Suprapubic skin (tissue), 4 donors: ENCODE measurements at regions not wholly inside any gene's neighbourhood (a gene's known extent, or its start where the extent isn't known, plus 50 kb on each side); places are given as distances from the start of the nearest gene placed in this dataset.

Experiments used
- DNase-seq, 2 donors: peaks; one replicate each; pipeline ENCODE4 v3.0.0-alpha.2; 2019; ENCODE audit warnings: low spot score in 2 of 2
- H3K27ac ChIP-seq: fragments of 200-600 bp; sonication (generic); one replicate; pipeline ENCODE4 v1.5.1; 2019
- H3K27me3 ChIP-seq: fragments of 200-600 bp; sonication (generic); one replicate; pipeline ENCODE4 v1.5.1; 2019
- H3K36me3 ChIP-seq: fragments of 200-600 bp; sonication (generic); one replicate; pipeline ENCODE4 v1.5.1; 2019
- H3K4me1 ChIP-seq: fragments of 200-600 bp; sonication (generic); one replicate; pipeline ENCODE4 v1.5.1; 2019
- H3K4me3 ChIP-seq: fragments of 200-600 bp; sonication (generic); one replicate; pipeline ENCODE4 v1.5.1; 2019; ENCODE audit warnings: mild to moderate bottlenecking
- H3K9me3 ChIP-seq: fragments of 200-600 bp; sonication (generic); one replicate; pipeline ENCODE4 v1.5.1; 2019
- EP300 ChIP-seq: sonication (generic); formaldehyde crosslinking; IDR thresholded peaks from one replicate; pipeline ENCODE4 v1.6.1; 2017; ENCODE audit warnings: antibody characterized with exemption
- POLR2A ChIP-seq, 2 donors: fragments of 450-650 bp; IDR thresholded peaks; one replicate each; pipeline ENCODE4 v1.6.1; 2017; ENCODE audit warnings: antibody characterized with exemption in 2 of 2, mild to moderate bottlenecking in 2 of 2, moderate library complexity in 2 of 2
- POLR2AphosphoS5 ChIP-seq, 3 donors: sonication (generic); formaldehyde crosslinking; IDR thresholded peaks; one replicate each; pipeline ENCODE4 v1.6.1; 2017; ENCODE audit warnings: antibody characterized with exemption in 3 of 3
- WGBS: methylation state at CpG from one replicate; pipeline ENCODE4 v1.1.5; 2018; 5-methylcytosine and 5-hydroxymethylcytosine counted together
- TF ChIP-seq, protein P1 (sequence below), 2 donors: fragments of 200-600 bp in 1 of 2; fragments of 450-650 bp in 1 of 2; sonication (generic) in 1 of 2; IDR thresholded peaks; one replicate each; pipeline ENCODE4 v1.5.1; 2016 to 2019; ENCODE audit warnings: antibody characterized with exemption in 2 of 2, mild to moderate bottlenecking in 1 of 2, moderate library complexity in 1 of 2

DNA sequence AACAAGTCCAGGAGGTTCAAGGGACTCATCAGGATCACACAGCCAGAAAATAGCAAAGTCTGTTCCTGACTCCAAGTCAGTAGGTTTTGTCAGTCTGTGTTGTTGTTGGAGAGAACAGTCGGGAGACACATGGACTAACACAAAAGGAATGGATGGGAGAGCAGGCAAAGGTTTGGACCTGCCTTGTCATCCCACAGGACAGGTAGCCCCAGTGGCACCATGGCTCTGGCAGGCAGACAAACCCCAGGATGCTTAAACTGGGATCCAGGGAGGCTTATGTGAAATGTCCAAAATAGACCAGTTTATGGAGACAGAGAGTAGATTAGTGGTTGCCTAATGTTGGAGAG is 201.6 kb upstream of the NAV2 start:
- no peak overlapping the region for H3K4me3 ChIP-seq
- no peaks in the 10 kb centered on the region for H3K36me3 ChIP-seq
- H3K27me3 ChIP-seq: peaks cover 8% of the 10 kb centered on the region
- TF ChIP-seq POLR2AphosphoS5 (IDR thresholded peaks at IDR 0.05) (no peak), EP300 (no peak), POLR2A (IDR thresholded peaks at IDR 0.05) (no peak)
- TF ChIP-seq, protein P1, sequence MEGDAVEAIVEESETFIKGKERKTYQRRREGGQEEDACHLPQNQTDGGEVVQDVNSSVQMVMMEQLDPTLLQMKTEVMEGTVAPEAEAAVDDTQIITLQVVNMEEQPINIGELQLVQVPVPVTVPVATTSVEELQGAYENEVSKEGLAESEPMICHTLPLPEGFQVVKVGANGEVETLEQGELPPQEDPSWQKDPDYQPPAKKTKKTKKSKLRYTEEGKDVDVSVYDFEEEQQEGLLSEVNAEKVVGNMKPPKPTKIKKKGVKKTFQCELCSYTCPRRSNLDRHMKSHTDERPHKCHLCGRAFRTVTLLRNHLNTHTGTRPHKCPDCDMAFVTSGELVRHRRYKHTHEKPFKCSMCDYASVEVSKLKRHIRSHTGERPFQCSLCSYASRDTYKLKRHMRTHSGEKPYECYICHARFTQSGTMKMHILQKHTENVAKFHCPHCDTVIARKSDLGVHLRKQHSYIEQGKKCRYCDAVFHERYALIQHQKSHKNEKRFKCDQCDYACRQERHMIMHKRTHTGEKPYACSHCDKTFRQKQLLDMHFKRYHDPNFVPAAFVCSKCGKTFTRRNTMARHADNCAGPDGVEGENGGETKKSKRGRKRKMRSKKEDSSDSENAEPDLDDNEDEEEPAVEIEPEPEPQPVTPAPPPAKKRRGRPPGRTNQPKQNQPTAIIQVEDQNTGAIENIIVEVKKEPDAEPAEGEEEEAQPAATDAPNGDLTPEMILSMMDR (IDR thresholded peaks at IDR 0.05): no peak
- no peaks in the 10 kb centered on the region for H3K9me3 ChIP-seq
- DNase-seq: no peak
- 41% methylated on average over 1 of the region's 1 CpG for WGBS
- H3K27ac ChIP-seq: no peak overlapping the region
- peaks cover 11% of the 10 kb centered on the region for H3K4me1 ChIP-seq

DNA sequence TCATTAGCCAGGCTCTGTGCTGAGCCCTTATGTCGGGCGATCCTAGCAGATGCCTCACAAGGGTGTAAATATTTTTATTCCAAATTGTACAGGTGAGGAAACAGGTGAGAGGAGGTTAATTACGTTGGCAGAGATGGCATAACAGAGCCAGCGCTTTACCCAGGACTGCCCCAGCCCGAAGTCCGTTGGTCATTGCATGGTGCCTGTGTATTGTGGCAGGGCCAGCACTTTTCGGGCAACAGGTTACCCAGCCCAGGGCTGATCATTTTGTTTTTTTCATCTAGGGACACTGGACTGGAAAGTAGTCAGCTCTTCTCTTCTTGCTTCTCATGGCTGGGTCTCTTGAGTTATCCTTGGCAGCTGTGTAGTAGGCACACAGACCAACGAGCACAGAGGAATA is 202.2 kb upstream of the NAV2 start:
- no peak for DNase-seq
- Histone ChIP-seq H3K4me1 (peaks cover 11% of the 10 kb centered on the region), H3K27me3 (peaks cover 8% of the 10 kb centered on the region), H3K27ac (no peak overlapping the region), H3K9me3 (no peaks in the 10 kb centered on the region), H3K36me3 (no peaks in the 10 kb centered on the region), H3K4me3 (no peak overlapping the region)
- TF ChIP-seq, protein P1 (IDR thresholded peaks at IDR 0.05): no peak
- TF ChIP-seq POLR2A (IDR thresholded peaks at IDR 0.05): no peak
- 73% methylated on average over 8 of the region's 8 CpGs for WGBS

DNA sequence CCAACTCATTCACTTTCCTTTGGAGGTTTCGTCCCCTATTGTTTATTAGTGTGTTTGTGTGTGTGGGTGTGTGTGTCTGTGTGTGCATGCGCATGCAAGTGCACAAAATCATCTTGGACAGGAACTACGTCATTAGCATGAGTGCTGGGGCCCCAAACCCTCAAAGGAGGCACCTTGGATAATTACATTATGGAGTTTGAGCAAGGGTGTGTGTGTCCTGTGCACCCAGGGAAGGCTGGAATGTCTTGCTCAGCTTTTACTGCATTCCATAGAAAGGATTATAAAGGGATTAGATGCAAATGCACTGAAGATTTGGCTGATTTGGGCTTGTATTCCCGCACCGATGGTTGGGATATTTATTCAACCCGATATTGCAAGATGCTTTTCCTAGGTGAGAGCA is 203.4 kb upstream of the NAV2 start:
- peaks cover 8% of the 10 kb centered on the region for H3K27me3 ChIP-seq
- H3K9me3 ChIP-seq: no peaks in the 10 kb centered on the region
- no peaks in the 10 kb centered on the region for H3K36me3 ChIP-seq
- no peak overlapping the region for H3K4me3 ChIP-seq
- WGBS: 81% methylated on average over 6 of the region's 6 CpGs
- no peak for DNase-seq
- TF ChIP-seq POLR2A (IDR thresholded peaks at IDR 0.05) (no peak), EP300 (no peak)
- peaks cover 11% of the 10 kb centered on the region for H3K4me1 ChIP-seq
- H3K27ac ChIP-seq: no peak overlapping the region

DNA sequence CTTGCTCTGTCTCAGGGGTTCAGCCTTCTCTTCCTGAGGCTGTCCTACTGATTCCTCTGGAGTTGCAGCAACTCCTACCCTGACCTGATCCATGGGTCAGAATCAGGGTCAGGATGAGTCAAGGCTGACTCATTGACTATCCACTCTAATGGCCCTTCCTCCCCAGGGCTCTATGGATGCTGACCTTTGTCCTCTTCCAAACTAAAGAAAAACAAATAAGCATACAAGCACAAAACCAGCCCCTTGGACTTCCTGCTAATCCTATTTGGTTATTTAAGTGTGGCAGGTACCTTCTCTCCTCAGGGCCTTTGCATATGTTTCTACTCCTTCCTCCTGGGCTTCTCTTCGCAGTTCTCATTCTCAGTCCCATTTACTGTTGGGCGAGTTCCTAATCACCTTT is 204.5 kb upstream of the NAV2 start:
- Histone ChIP-seq H3K27ac (no peak overlapping the region), H3K9me3 (no peaks in the 10 kb centered on the region), H3K4me3 (no peak overlapping the region), H3K36me3 (no peaks in the 10 kb centered on the region), H3K27me3 (peaks cover 8% of the 10 kb centered on the region), H3K4me1 (peaks cover 11% of the 10 kb centered on the region)
- TF ChIP-seq EP300 (no peak), POLR2A (IDR thresholded peaks at IDR 0.05) (no peak), POLR2AphosphoS5 (IDR thresholded peaks at IDR 0.05) (no peak)
- TF ChIP-seq, protein P1 (IDR thresholded peaks at IDR 0.05): no peak
- no peak for DNase-seq
- WGBS: 91% methylated on average over 2 of the region's 2 CpGs

DNA sequence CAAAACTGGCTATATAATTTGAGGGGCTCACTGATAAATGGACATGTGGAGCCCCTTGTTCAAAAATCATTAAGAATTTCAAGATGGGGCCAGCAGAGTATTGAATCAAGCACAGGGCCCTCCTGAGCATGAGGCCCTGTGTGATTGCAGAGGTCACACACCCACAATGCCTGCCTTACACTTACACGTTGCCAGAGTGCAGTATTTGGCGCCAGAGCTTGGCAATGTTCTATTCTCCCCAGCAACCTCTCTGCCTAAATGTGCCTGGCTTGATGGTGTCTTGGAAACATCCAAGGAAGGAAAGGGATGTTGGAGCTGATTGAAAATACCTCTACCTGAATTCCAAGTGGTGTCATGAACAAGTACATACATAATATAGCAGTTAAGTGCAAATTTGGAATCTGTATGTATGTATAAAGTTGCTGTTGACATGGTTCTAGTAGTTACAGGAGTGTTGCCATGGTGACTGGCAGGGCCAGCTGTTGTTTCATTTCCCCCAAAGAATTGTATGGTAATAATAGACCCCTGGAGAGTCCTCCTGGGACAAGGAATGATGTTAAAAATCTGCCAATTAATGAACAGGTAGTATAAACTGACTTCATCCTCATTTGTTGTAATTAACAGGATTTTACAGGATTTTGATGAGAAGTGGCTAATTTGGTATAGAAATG is 205.7 kb upstream of the NAV2 start:
- Histone ChIP-seq H3K4me1 (peaks cover 9% of the 10 kb centered on the region), H3K4me3 (no peak overlapping the region), H3K9me3 (no peaks in the 10 kb centered on the region), H3K27me3 (peaks cover 8% of the 10 kb centered on the region), H3K27ac (no peak overlapping the region), H3K36me3 (no peaks in the 10 kb centered on the region)
- DNase-seq: no peak
- TF ChIP-seq EP300 (no peak), POLR2AphosphoS5 (IDR thresholded peaks at IDR 0.05) (no peak), POLR2A (IDR thresholded peaks at IDR 0.05) (no peak)
- TF ChIP-seq, protein P1 (IDR thresholded peaks at IDR 0.05): no peak
- WGBS: 67% methylated on average over 2 of the region's 2 CpGs

DNA sequence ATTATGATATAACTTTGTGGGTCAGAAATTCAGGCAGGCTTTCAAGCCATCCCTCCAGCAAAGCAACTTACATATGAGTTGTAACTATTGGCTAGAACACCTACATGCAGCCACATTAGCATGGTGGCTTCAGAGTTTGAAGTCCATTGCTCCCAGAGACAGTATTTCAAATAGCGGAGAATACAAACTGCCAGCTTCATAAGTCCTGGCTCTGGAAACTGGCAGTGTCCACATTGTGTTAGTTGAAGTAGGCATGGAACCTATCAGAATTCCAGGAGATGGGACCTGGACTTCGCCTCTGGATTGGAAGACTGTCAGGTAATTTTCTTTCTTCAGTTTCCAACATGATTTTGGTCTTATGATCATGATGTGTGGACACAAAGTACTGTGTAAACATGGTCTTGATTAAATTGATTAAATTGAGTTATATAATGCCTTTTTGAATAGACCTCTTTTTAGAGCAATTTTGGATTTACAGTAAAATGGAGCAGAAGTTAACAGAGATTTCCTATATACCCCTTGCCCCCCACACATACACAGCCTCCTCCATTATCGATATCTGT is 209.9 kb upstream of the NAV2 start:
- no peak overlapping the region for H3K4me3 ChIP-seq
- no peak overlapping the region for H3K27ac ChIP-seq
- no peaks in the 10 kb centered on the region for H3K9me3 ChIP-seq
- no peak for TF ChIP-seq POLR2AphosphoS5 (IDR thresholded peaks at IDR 0.05)
- TF ChIP-seq POLR2A (IDR thresholded peaks at IDR 0.05): no peak
- TF ChIP-seq EP300: no peak
- TF ChIP-seq, protein P1 (IDR thresholded peaks at IDR 0.05): no peak
- H3K4me1 ChIP-seq: no peaks in the 10 kb centered on the region
- no peak for DNase-seq
- H3K27me3 ChIP-seq: peaks cover under 1% of the 10 kb centered on the region
- WGBS: 89% methylated on average over 2 of the region's 3 CpGs
- no peaks in the 10 kb centered on the region for H3K36me3 ChIP-seq
